ENCODE measurements at regions not wholly inside any gene's neighbourhood (a gene's known extent, or its start where the extent isn't known, plus 50 kb on each side); places are given as distances from the start of the nearest gene placed in this dataset.

GRCh38 chr3:168223085-168223484, 127.4 kb upstream of the GOLIM4 start:
- TF ChIP-seq CTCF (conservative IDR thresholded peaks at IDR 0.05; ENCODE audit: low read length): no peak
- DNase-seq (ENCODE audit: low read depth): no peak
- H3K4me3 ChIP-seq (ENCODE audit: low read length): no peak overlapping the region

GRCh38 chr3:168220556-168220955, 124.8 kb upstream of the GOLIM4 start:
- no peak for DNase-seq (ENCODE audit: low read depth)
- TF ChIP-seq CTCF (conservative IDR thresholded peaks at IDR 0.05; ENCODE audit: low read length): no peak
- no peak overlapping the region for H3K4me3 ChIP-seq (ENCODE audit: low read length)

GRCh38 chr3:168219530-168219929, 123.8 kb upstream of the GOLIM4 start:
- TF ChIP-seq CTCF (conservative IDR thresholded peaks at IDR 0.05; ENCODE audit: low read length): no peak
- no peak overlapping the region for H3K4me3 ChIP-seq (ENCODE audit: low read length)
- DNase-seq (ENCODE audit: low read depth): no peak

GRCh38 chr3:168218600-168218999, 122.9 kb upstream of the GOLIM4 start:
- no peak for TF ChIP-seq CTCF (conservative IDR thresholded peaks at IDR 0.05; ENCODE audit: low read length)
- no peak for DNase-seq (ENCODE audit: low read depth)
- H3K4me3 ChIP-seq (ENCODE audit: low read length): no peak overlapping the region

- no peak for DNase-seq (ENCODE audit: low read depth)
- no peak for TF ChIP-seq CTCF (conservative IDR thresholded peaks at IDR 0.05; ENCODE audit: low read length)
- no peak overlapping the region for H3K4me3 ChIP-seq (ENCODE audit: low read length)
Measured at GRCh38 chr3:168216851-168217250, 121.1 kb upstream of the GOLIM4 start.

- H3K4me3 ChIP-seq (ENCODE audit: low read length): no peak overlapping the region
- TF ChIP-seq CTCF (conservative IDR thresholded peaks at IDR 0.05; ENCODE audit: low read length): no peak
- DNase-seq (ENCODE audit: low read depth): no peak
Measured at GRCh38 chr3:168213920-168214319, 118.2 kb upstream of the GOLIM4 start.

- TF ChIP-seq CTCF (conservative IDR thresholded peaks at IDR 0.05; ENCODE audit: low read length): no peak
- H3K4me3 ChIP-seq (ENCODE audit: low read length): no peak overlapping the region
- DNase-seq (ENCODE audit: low read depth): no peak
Measured at GRCh38 chr3:168212664-168213285, 117.1 kb upstream of the GOLIM4 start.
